ENCODE measurements at regions not wholly inside any gene's neighbourhood (a gene's known extent, or its start where the extent isn't known, plus 50 kb on each side); places are given as distances from the start of the nearest gene placed in this dataset. TPM values are rescaled to one million over a fixed set of nuclear protein-coding genes. Genes with fewer than 3 reads are reported as not detected.

- intact Hi-C loops (cut with micrococcal nuclease; ENCODE audit: unreplicated experiment), result no loop called here
- no peaks in the 10 kb centered on the region for H3K9me3 ChIP-seq (ENCODE audit: low read depth, low read length, poor library complexity, severe bottlenecking)
- no peaks in the 10 kb centered on the region for H3K36me3 ChIP-seq (ENCODE audit: insufficient read depth, low read length, poor library complexity, severe bottlenecking)
- no peak for TF ChIP-seq EZH2 (IDR thresholded peaks at IDR 0.05; ENCODE audit: borderline replicate concordance, low read depth, low read length, poor library complexity, severe bottlenecking)
- TF ChIP-seq, protein P1, sequence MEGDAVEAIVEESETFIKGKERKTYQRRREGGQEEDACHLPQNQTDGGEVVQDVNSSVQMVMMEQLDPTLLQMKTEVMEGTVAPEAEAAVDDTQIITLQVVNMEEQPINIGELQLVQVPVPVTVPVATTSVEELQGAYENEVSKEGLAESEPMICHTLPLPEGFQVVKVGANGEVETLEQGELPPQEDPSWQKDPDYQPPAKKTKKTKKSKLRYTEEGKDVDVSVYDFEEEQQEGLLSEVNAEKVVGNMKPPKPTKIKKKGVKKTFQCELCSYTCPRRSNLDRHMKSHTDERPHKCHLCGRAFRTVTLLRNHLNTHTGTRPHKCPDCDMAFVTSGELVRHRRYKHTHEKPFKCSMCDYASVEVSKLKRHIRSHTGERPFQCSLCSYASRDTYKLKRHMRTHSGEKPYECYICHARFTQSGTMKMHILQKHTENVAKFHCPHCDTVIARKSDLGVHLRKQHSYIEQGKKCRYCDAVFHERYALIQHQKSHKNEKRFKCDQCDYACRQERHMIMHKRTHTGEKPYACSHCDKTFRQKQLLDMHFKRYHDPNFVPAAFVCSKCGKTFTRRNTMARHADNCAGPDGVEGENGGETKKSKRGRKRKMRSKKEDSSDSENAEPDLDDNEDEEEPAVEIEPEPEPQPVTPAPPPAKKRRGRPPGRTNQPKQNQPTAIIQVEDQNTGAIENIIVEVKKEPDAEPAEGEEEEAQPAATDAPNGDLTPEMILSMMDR (conservative IDR thresholded peaks at IDR 0.05; ENCODE audit: low read depth, low read length), result no peak
- no peak overlapping the region for H3K4me3 ChIP-seq (ENCODE audit: low read depth, low read length, poor library complexity, severe bottlenecking)
- no peaks in the 10 kb centered on the region for H3K27me3 ChIP-seq (replicated peaks; ENCODE audit: insufficient read depth, low read depth, low read length, poor library complexity)
- BruUV-seq (replicated peaks), result no TSS peak
- ChIA-PET CTCF (no interaction called here), POLR2A (ENCODE audit: low non-redundant PET) (no interaction called here)
- H3K27ac ChIP-seq (ENCODE audit: low read depth, low read length, poor library complexity, severe bottlenecking), result no peak overlapping the region
- peaks cover 6% of the 10 kb centered on the region for H3K4me1 ChIP-seq (ENCODE audit: insufficient read depth, low read length, poor library complexity, severe bottlenecking)
- no peak for DNase-seq (ENCODE audit: low spot score)
Observed at GRCh38 chr6:98998103-98998502, 50.4 kb upstream of the FBXL4 start.

Small RNA genes in the stretch of these regions (microRNA-seq; reads per million reads assigned to microRNA genes)
- gene MIR548AI, result not detected

All from A673 (cell line).